Neural cell (in vitro differentiated cells): ENCODE measurements at regions not wholly inside any gene's neighbourhood (a gene's known extent, or its start where the extent isn't known, plus 50 kb on each side); places are given as distances from the start of the nearest gene placed in this dataset.

Experiments used
- H2AFZ ChIP-seq: fragments of 200-600, 300-800 bp; sonication (generic), shearing (Covaris generic); 2 replicates; pipeline ENCODE4 v1.6.0; 2014; ENCODE audit warnings: low read depth, mild to moderate bottlenecking, antibody characterized with exemption, low read length, moderate library complexity
- H3F3A ChIP-seq: fragments of 200-600 bp; shearing (Covaris generic); 2 replicates; pipeline ENCODE4 v1.6.1; 2016; ENCODE audit warnings: mild to moderate bottlenecking, moderate library complexity, mixed read lengths, antibody characterized with exemption, low read length; ENCODE audit not compliant: insufficient read depth, poor library complexity, severe bottlenecking
- H3K27ac ChIP-seq: fragments of 200-600, 300-800 bp; sonication (generic), shearing (Covaris generic); 2 replicates; pipeline ENCODE4 v1.5.1; 2014; ENCODE audit warnings: mild to moderate bottlenecking, low read length, moderate library complexity
- H3K27me3 ChIP-seq: fragments of 300-800, 200-600 bp; sonication (generic), shearing (Covaris generic); 2 replicates; pipeline ENCODE4 v1.6.0; 2014; ENCODE audit warnings: mild to moderate bottlenecking, low read depth, low read length, moderate library complexity; ENCODE audit not compliant: insufficient read depth
- H3K36me3 ChIP-seq: fragments of 300-800, 200-600 bp; sonication (generic), shearing (Covaris generic); 2 replicates; pipeline ENCODE4 v1.5.1; 2014; ENCODE audit warnings: mild to moderate bottlenecking, antibody characterized with exemption, low read length, moderate library complexity; ENCODE audit not compliant: insufficient read depth
- H3K4me2 ChIP-seq: fragments of 300-800, 200-600 bp; sonication (generic), shearing (Covaris generic); 2 replicates; pipeline ENCODE4 v1.6.0; 2014; ENCODE audit warnings: mild to moderate bottlenecking, low read length
- H3K4me3 ChIP-seq: fragments of 300-800, 200-600 bp; sonication (generic), shearing (Covaris generic); 2 replicates; pipeline ENCODE4 v1.5.1; 2014; ENCODE audit warnings: mild to moderate bottlenecking, low read length, moderate library complexity
- H3K79me2 ChIP-seq: fragments of 200-600 bp; shearing (Covaris generic); replicated peaks from 2 replicates; pipeline ENCODE4 v1.6.0; 2014; ENCODE audit warnings: mild to moderate bottlenecking, low read length, moderate library complexity; ENCODE audit not compliant: insufficient read depth
- H3K9ac ChIP-seq: fragments of 300-800, 200-600 bp; sonication (generic), shearing (Covaris generic); 2 replicates; pipeline ENCODE4 v1.6.1; 2016; ENCODE audit warnings: mild to moderate bottlenecking, low read length, mixed read lengths
- H3K9me2 ChIP-seq: fragments of 200-600 bp; shearing (Covaris generic); 2 replicates; pipeline ENCODE4 v1.6.1; 2016; ENCODE audit warnings: mild to moderate bottlenecking, low read length, mixed read lengths; ENCODE audit not compliant: insufficient read depth
- H3K9me3 ChIP-seq: fragments of 200-600, 300-800 bp; sonication (generic), shearing (Covaris generic); 2 replicates; pipeline ENCODE4 v1.6.1; 2016; ENCODE audit warnings: mild to moderate bottlenecking, mixed run types, low read length, moderate library complexity, mixed read lengths
- H4K20me1 ChIP-seq: fragments of 200-600 bp; shearing (Covaris generic); 2 replicates; pipeline ENCODE4 v1.6.1; 2016; ENCODE audit warnings: mild to moderate bottlenecking, mixed run types; ENCODE audit not compliant: insufficient read depth
- EP300 ChIP-seq: fragments of 450-650 bp; conservative IDR thresholded peaks from 2 replicates; pipeline ENCODE4 v1.6.1; 2014; ENCODE audit warnings: antibody characterized with exemption, mild to moderate bottlenecking, moderate library complexity; ENCODE audit not compliant: poor library complexity, severe bottlenecking
- EZH2 ChIP-seq: fragments of 200-600, 300-800 bp; shearing (Covaris generic), sonication (generic); IDR thresholded peaks from 2 replicates; pipeline ENCODE4 v1.6.1; 2014; ENCODE audit warnings: antibody characterized with exemption, low read length, borderline replicate concordance, mild to moderate bottlenecking; ENCODE audit not compliant: insufficient read depth, poor library complexity, severe bottlenecking
- MXI1 ChIP-seq: fragments of 450-650 bp; conservative IDR thresholded peaks from 2 replicates; pipeline ENCODE4 v1.6.1; 2014; ENCODE audit warnings: antibody characterized with exemption, mild to moderate bottlenecking; ENCODE audit not compliant: poor library complexity, severe bottlenecking
- POLR2AphosphoS5 ChIP-seq: IDR thresholded peaks from 2 replicates; pipeline ENCODE4 v1.6.1; 2012
- RAD21 ChIP-seq: fragments of 450-650 bp; conservative IDR thresholded peaks from 2 replicates; pipeline ENCODE4 v1.6.1; 2014; ENCODE audit warnings: antibody characterized with exemption, mild to moderate bottlenecking, moderate library complexity
- REST ChIP-seq: IDR thresholded peaks from 2 replicates; pipeline ENCODE4 v1.6.1; 2012; ENCODE audit warnings: borderline replicate concordance
- SMC3 ChIP-seq: fragments of 450-650 bp; conservative IDR thresholded peaks from 2 replicates; pipeline ENCODE4 v1.6.1; 2014; ENCODE audit warnings: antibody characterized with exemption, mild to moderate bottlenecking, moderate library complexity; ENCODE audit not compliant: poor library complexity
- TAF1 ChIP-seq: IDR thresholded peaks from 2 replicates; pipeline ENCODE4 v1.6.1; 2012; ENCODE audit warnings: low read depth
- TF ChIP-seq, protein P1 (sequence below): fragments of 450-650 bp; IDR thresholded peaks from 2 replicates; pipeline ENCODE4 v1.5.1; 2014; ENCODE audit warnings: antibody characterized with exemption, mild to moderate bottlenecking, moderate library complexity; ENCODE audit not compliant: poor library complexity, severe bottlenecking

GRCh38 chr5:24855485-24855884 lies 210.7 kb upstream of the CDH10 start:
- no peak overlapping the region for H2AFZ ChIP-seq
- H3K9me2 ChIP-seq = no peaks in the 10 kb centered on the region
- no peak overlapping the region for H3K4me2 ChIP-seq
- no peaks in the 10 kb centered on the region for H3K27me3 ChIP-seq
- no peaks in the 10 kb centered on the region for H3K36me3 ChIP-seq
- H3K4me3 ChIP-seq = no peak overlapping the region
- H3K27ac ChIP-seq = no peak overlapping the region
- no peak overlapping the region for H3K9ac ChIP-seq
- H3F3A ChIP-seq = no peaks in the 10 kb centered on the region
- H3K9me3 ChIP-seq = no peaks in the 10 kb centered on the region
- no peaks in the 10 kb centered on the region for H4K20me1 ChIP-seq
- no peak for TF ChIP-seq SMC3
- no peaks in the 10 kb centered on the region for H3K79me2 ChIP-seq

- H3K4me3 ChIP-seq = no peak overlapping the region
- no peak overlapping the region for H3K27ac ChIP-seq
- H3K9ac ChIP-seq = no peak overlapping the region
- H2AFZ ChIP-seq = no peak overlapping the region
- no peaks in the 10 kb centered on the region for H4K20me1 ChIP-seq
- no peak for TF ChIP-seq EP300
- TF ChIP-seq RAD21 = no peak
- TF ChIP-seq SMC3 = no peak
- TF ChIP-seq, protein P1, sequence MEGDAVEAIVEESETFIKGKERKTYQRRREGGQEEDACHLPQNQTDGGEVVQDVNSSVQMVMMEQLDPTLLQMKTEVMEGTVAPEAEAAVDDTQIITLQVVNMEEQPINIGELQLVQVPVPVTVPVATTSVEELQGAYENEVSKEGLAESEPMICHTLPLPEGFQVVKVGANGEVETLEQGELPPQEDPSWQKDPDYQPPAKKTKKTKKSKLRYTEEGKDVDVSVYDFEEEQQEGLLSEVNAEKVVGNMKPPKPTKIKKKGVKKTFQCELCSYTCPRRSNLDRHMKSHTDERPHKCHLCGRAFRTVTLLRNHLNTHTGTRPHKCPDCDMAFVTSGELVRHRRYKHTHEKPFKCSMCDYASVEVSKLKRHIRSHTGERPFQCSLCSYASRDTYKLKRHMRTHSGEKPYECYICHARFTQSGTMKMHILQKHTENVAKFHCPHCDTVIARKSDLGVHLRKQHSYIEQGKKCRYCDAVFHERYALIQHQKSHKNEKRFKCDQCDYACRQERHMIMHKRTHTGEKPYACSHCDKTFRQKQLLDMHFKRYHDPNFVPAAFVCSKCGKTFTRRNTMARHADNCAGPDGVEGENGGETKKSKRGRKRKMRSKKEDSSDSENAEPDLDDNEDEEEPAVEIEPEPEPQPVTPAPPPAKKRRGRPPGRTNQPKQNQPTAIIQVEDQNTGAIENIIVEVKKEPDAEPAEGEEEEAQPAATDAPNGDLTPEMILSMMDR = no peak
- TF ChIP-seq MXI1 = no peak
- TF ChIP-seq EZH2 = no peak
- no peak for TF ChIP-seq REST
- H3K4me2 ChIP-seq = no peak overlapping the region
- H3K79me2 ChIP-seq = no peaks in the 10 kb centered on the region
- no peaks in the 10 kb centered on the region for H3K27me3 ChIP-seq
- no peaks in the 10 kb centered on the region for H3K9me2 ChIP-seq
- H3K36me3 ChIP-seq = no peaks in the 10 kb centered on the region
- H3K9me3 ChIP-seq = no peaks in the 10 kb centered on the region
- no peaks in the 10 kb centered on the region for H3F3A ChIP-seq
Observed at GRCh38 chr5:24854850-24855249, 210.1 kb upstream of the CDH10 start.

DNA sequence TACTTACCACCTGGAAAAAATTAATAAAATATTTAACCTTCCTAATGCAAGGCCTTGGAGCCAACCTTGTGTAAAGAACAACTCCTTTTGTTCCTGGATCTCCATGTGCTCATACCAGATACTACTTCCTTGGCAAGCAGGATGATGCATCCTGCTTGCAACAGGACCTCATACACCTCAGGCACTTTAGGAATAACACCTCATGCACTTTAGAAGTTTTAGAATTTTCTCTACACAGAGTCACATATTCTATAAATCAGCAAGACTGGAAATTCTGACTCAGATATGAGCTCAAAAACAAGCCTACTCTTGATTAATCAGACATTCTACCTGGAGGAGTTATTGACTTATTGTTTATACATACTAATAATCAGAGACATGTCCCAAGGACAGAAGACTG lies 209.6 kb upstream of the CDH10 start:
- TF ChIP-seq, protein P1 = no peak
- TF ChIP-seq SMC3 = no peak
- no peak for TF ChIP-seq EZH2
- TF ChIP-seq REST = no peak
- TF ChIP-seq POLR2AphosphoS5 = no peak
- no peak for TF ChIP-seq TAF1
- no peak for TF ChIP-seq EP300
- TF ChIP-seq MXI1 = no peak
- no peak for TF ChIP-seq RAD21
- Histone ChIP-seq H3K4me3 (no peak overlapping the region), H3K9ac (no peak overlapping the region), H4K20me1 (no peaks in the 10 kb centered on the region), H3K9me2 (no peaks in the 10 kb centered on the region), H3K79me2 (no peaks in the 10 kb centered on the region), H3K27me3 (no peaks in the 10 kb centered on the region), H2AFZ (no peak overlapping the region), H3F3A (no peaks in the 10 kb centered on the region), H3K27ac (no peak overlapping the region), H3K9me3 (no peaks in the 10 kb centered on the region), H3K4me2 (no peak overlapping the region), H3K36me3 (no peaks in the 10 kb centered on the region)
